Stimulated activated CD8-positive, alpha-beta memory T cell treated with anti-CD3 and anti-CD28 coated beads, Interleukin-7, amount 100 ng/mL, for 48 hours (primary cell): ENCODE measurements at regions not wholly inside any gene's neighbourhood (a gene's known extent, or its start where the extent isn't known, plus 50 kb on each side); places are given as distances from the start of the nearest gene placed in this dataset.
"Not testable (repeated sequence)": the region's sequence is repeated elsewhere in the genome, so short reads cannot be mapped to it uniquely, and the experiment has no call there.

Source experiments
- DNase-seq, 2 donors: peaks; one replicate each; pipeline ENCODE4 v3.0.0-alpha.2; 2020; ENCODE audit warnings: low read depth in 1 of 2; ENCODE audit errors: extremely low read depth in 1 of 2

GRCh38 chr16:29261427-29262248 lies 144.9 kb downstream of the NPIPB11 start:
- not testable (repeated sequence) for DNase-seq

- not testable (repeated sequence) for DNase-seq
Measured at GRCh38 chr16:29260683-29261426, 145.7 kb downstream of the NPIPB11 start.

GRCh38 chr16:29259635-29260457 lies 146.7 kb downstream of the NPIPB11 start:
- not testable (repeated sequence) for DNase-seq

GRCh38 chr16:29258946-29259634 lies 147.4 kb downstream of the NPIPB11 start:
- not testable (repeated sequence) for DNase-seq

- DNase-seq: not testable (repeated sequence)
Measured at GRCh38 chr16:29257419-29258336, 148.8 kb downstream of the NPIPB11 start.

GRCh38 chr16:29256501-29256981 lies 150.0 kb downstream of the NPIPB11 start:
- no peak for DNase-seq

- not testable (repeated sequence) for DNase-seq
Measured at GRCh38 chr16:29255957-29256356, 150.6 kb downstream of the NPIPB11 start.

GRCh38 chr16:29255496-29255796 lies 151.1 kb downstream of the NPIPB11 start:
- DNase-seq: not testable (repeated sequence)

GRCh38 chr16:29254676-29255495 lies 151.6 kb downstream of the NPIPB11 start:
- DNase-seq: no peak

GRCh38 chr16:29253716-29254590 lies 152.6 kb downstream of the NPIPB11 start:
- DNase-seq: not testable (repeated sequence)

GRCh38 chr16:29253066-29253590 lies 153.4 kb downstream of the NPIPB11 start:
- DNase-seq: not testable (repeated sequence)

- not testable (repeated sequence) for DNase-seq
Measured at GRCh38 chr16:29252311-29252710, 154.2 kb downstream of the NPIPB11 start.

- DNase-seq: not testable (repeated sequence)
Measured at GRCh38 chr16:29251571-29252011, 154.9 kb downstream of the NPIPB11 start.

- DNase-seq: not testable (repeated sequence)
Measured at GRCh38 chr16:29250923-29251434, 155.5 kb downstream of the NPIPB11 start.

GRCh38 chr16:29250469-29250868 lies 156.0 kb downstream of the NPIPB11 start:
- DNase-seq: not testable (repeated sequence)

GRCh38 chr16:29248940-29249318 lies 157.6 kb downstream of the NPIPB11 start:
- DNase-seq: not testable (repeated sequence)
